Colonic mucosa (tissue), 4 donors: ENCODE measurements at regions not wholly inside any gene's neighbourhood (a gene's known extent, or its start where the extent isn't known, plus 50 kb on each side); places are given as distances from the start of the nearest gene placed in this dataset.

Experiments used
- DNase-seq: peaks from one replicate; pipeline ENCODE4 v3.0.0-alpha.2; 2020
- H3K27ac ChIP-seq: fragments of 200-600 bp; one replicate; pipeline ENCODE4 v1.8.0; 2021
- H3K27me3 ChIP-seq: fragments of 200-600 bp; one replicate; pipeline ENCODE4 v1.8.0; 2021
- H3K36me3 ChIP-seq: fragments of 200-600 bp; one replicate; pipeline ENCODE4 v1.8.0; 2021
- H3K4me1 ChIP-seq: fragments of 200-600 bp; one replicate; pipeline ENCODE4 v1.8.0; 2021; ENCODE audit warnings: mild to moderate bottlenecking
- H3K4me3 ChIP-seq: fragments of 200-600 bp; one replicate; pipeline ENCODE4 v1.8.0; 2021
- H3K9ac ChIP-seq, 2 donors: one replicate each; pipeline ENCODE4 v1.7.0; 2013; ENCODE audit warnings: control low read depth in 2 of 2, low read depth in 2 of 2, low read length in 2 of 2
- H3K9me3 ChIP-seq: fragments of 200-600 bp; one replicate; pipeline ENCODE4 v1.8.0; 2021
- CTCF ChIP-seq: fragments of 200-600 bp; IDR thresholded peaks from one replicate; pipeline ENCODE4 v1.8.0; 2022; ENCODE audit warnings: antibody characterized with exemption, mild to moderate bottlenecking
- intact Hi-C: fragments of 100-400 bp; cut with DNase I; formaldehyde crosslinking; loops from one replicate; pipeline ENCODE4 v1.14.1; 2022
- donor health status: healthy.
- donor health status: DM: no; HTN: no; CAD: no.
- donor health status: DM: no; HTN: no; CAD: no.

GRCh38 chr12:58225203-58225877, 284.0 kb downstream of the ATP23 start:
- Histone ChIP-seq H3K27ac (no peak overlapping the region), H3K36me3 (no peaks in the 10 kb centered on the region), H3K9ac (no peak overlapping the region), H3K4me3 (no peak overlapping the region), H3K4me1 (no peaks in the 10 kb centered on the region), H3K27me3 (no peaks in the 10 kb centered on the region), H3K9me3 (no peaks in the 10 kb centered on the region)
- intact Hi-C loops = no loop called here
- DNase-seq = no peak
- TF ChIP-seq CTCF = no peak

GRCh38 chr12:58233886-58234285, 292.5 kb downstream of the ATP23 start:
- Histone ChIP-seq H3K9ac (no peak overlapping the region), H3K36me3 (no peaks in the 10 kb centered on the region), H3K27ac (no peak overlapping the region), H3K4me3 (no peak overlapping the region), H3K27me3 (no peaks in the 10 kb centered on the region), H3K4me1 (no peaks in the 10 kb centered on the region), H3K9me3 (no peaks in the 10 kb centered on the region)
- no peak for DNase-seq
- intact Hi-C loops = no loop called here
- TF ChIP-seq CTCF = no peak

- Histone ChIP-seq H3K9me3 (no peaks in the 10 kb centered on the region), H3K27me3 (no peaks in the 10 kb centered on the region), H3K9ac (no peak overlapping the region), H3K4me1 (no peaks in the 10 kb centered on the region), H3K36me3 (no peaks in the 10 kb centered on the region), H3K4me3 (no peak overlapping the region), H3K27ac (no peak overlapping the region)
- intact Hi-C loops = no loop called here
- TF ChIP-seq CTCF = no peak
- no peak for DNase-seq
These were observed 297.0 kb downstream of the ATP23 start for GRCh38 chr12:58238411-58238810.

GRCh38 chr12:58241099-58241498, 299.7 kb downstream of the ATP23 start:
- no peak for DNase-seq
- no peaks in the 10 kb centered on the region for H3K27me3 ChIP-seq
- no peaks in the 10 kb centered on the region for H3K36me3 ChIP-seq
- H3K4me3 ChIP-seq = no peak overlapping the region
- intact Hi-C loops = no loop called here
- no peak overlapping the region for H3K27ac ChIP-seq
- no peak overlapping the region for H3K9ac ChIP-seq
- no peaks in the 10 kb centered on the region for H3K4me1 ChIP-seq
- no peaks in the 10 kb centered on the region for H3K9me3 ChIP-seq
- TF ChIP-seq CTCF = no peak

GRCh38 chr12:58242796-58243630, 301.6 kb downstream of the ATP23 start:
- Histone ChIP-seq H3K9me3 (no peaks in the 10 kb centered on the region), H3K27me3 (no peaks in the 10 kb centered on the region), H3K27ac (no peak overlapping the region), H3K9ac (no peak overlapping the region), H3K4me1 (no peaks in the 10 kb centered on the region), H3K4me3 (no peak overlapping the region), H3K36me3 (no peaks in the 10 kb centered on the region)
- no peak for DNase-seq
- intact Hi-C loops = no loop called here
- TF ChIP-seq CTCF = no peak
